GM21381 (cell line): ENCODE measurements at regions not wholly inside any gene's neighbourhood (a gene's known extent, or its start where the extent isn't known, plus 50 kb on each side); places are given as distances from the start of the nearest gene placed in this dataset.
"Not testable (repeated sequence)": the region's sequence is repeated elsewhere in the genome, so short reads cannot be mapped to it uniquely, and the experiment has no call there.

Experiments used
- ATAC-seq: cut with Tn5 transposase; IDR thresholded peaks from one replicate; pipeline ENCODE4 v1.9.1; 2021; ENCODE audit warnings: mild to moderate bottlenecking, moderate library complexity; ENCODE audit not compliant: unreplicated experiment

- no peak for ATAC-seq
Measured at GRCh38 chrX:66914080-66914479, 275.2 kb upstream of the EDA2R start.

- ATAC-seq = no peak
Measured at GRCh38 chrX:66912417-66912816, 273.5 kb upstream of the EDA2R start.

GRCh38 chrX:66902081-66902480 lies 263.2 kb upstream of the EDA2R start:
- no peak for ATAC-seq

GRCh38 chrX:66900886-66901285 lies 262.0 kb upstream of the EDA2R start:
- no peak for ATAC-seq

- ATAC-seq = no peak
Measured at GRCh38 chrX:66892004-66892403, 253.1 kb upstream of the EDA2R start.

GRCh38 chrX:66889418-66889817 lies 250.5 kb upstream of the EDA2R start:
- no peak for ATAC-seq

GRCh38 chrX:66882101-66882500 lies 243.2 kb upstream of the EDA2R start:
- no peak for ATAC-seq

GRCh38 chrX:66876776-66877175 lies 237.9 kb upstream of the EDA2R start:
- no peak for ATAC-seq

- ATAC-seq = no peak
Measured at GRCh38 chrX:66872771-66873170, 233.9 kb upstream of the EDA2R start.

GRCh38 chrX:66863721-66864120 lies 224.8 kb upstream of the EDA2R start:
- ATAC-seq = no peak

GRCh38 chrX:66833426-66833825 lies 194.5 kb upstream of the EDA2R start:
- peak; percentile 99 for ATAC-seq

- no peak for ATAC-seq
Measured at GRCh38 chrX:66815227-66815626, 176.3 kb upstream of the EDA2R start.

GRCh38 chrX:66794514-66794913 lies 155.6 kb upstream of the EDA2R start:
- ATAC-seq = not testable (repeated sequence)

GRCh38 chrX:66766318-66766717 lies 127.4 kb upstream of the EDA2R start:
- ATAC-seq = no peak

GRCh38 chrX:66760651-66761050 lies 121.8 kb upstream of the EDA2R start:
- ATAC-seq = no peak

- ATAC-seq = no peak
Measured at GRCh38 chrX:66756717-66757116, 117.8 kb upstream of the EDA2R start.

GRCh38 chrX:66751136-66751782 lies 112.4 kb upstream of the EDA2R start:
- no peak for ATAC-seq

GRCh38 chrX:66744519-66744918 lies 105.6 kb upstream of the EDA2R start:
- not testable (repeated sequence) for ATAC-seq

GRCh38 chrX:66731398-66731797 lies 92.5 kb upstream of the EDA2R start:
- no peak for ATAC-seq

GRCh38 chrX:66728818-66729271 lies 90.0 kb upstream of the EDA2R start:
- ATAC-seq = peak; percentile 76

GRCh38 chrX:66717926-66718325 lies 79.0 kb upstream of the EDA2R start:
- ATAC-seq = no peak

- no peak for ATAC-seq
Measured at GRCh38 chrX:66698273-66699204, 59.7 kb upstream of the EDA2R start.
